ENCODE measurements at regions not wholly inside any gene's neighbourhood (a gene's known extent, or its start where the extent isn't known, plus 50 kb on each side); places are given as distances from the start of the nearest gene placed in this dataset.

DNA sequence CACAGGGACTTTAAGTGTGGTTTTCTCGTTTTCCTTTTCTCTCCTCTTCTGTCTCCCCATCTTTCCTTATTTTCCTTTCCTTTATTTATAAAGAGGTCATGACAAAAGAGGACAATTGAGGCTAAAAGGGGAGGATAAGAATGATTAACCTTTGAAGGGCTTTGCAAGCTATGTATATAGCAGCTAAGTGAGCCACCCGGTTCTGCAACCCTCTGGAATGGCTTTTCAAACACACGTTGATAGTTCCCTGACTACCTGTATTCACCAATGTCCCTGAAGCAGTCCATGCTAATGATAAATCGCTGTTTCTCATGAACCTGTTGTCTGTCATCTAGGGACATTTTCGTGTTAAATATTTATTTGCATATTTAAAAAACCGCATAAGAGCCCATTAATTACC lies 124.4 kb upstream of the RALGAPA2 start (continued):
- TF ChIP-seq, protein P1, sequence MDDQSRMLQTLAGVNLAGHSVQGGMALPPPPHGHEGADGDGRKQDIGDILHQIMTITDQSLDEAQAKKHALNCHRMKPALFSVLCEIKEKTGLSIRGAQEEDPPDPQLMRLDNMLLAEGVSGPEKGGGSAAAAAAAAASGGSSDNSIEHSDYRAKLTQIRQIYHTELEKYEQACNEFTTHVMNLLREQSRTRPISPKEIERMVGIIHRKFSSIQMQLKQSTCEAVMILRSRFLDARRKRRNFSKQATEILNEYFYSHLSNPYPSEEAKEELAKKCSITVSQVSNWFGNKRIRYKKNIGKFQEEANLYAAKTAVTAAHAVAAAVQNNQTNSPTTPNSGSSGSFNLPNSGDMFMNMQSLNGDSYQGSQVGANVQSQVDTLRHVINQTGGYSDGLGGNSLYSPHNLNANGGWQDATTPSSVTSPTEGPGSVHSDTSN (CRISPR knock-in tag; IDR thresholded peaks at IDR 0.05; ENCODE audit: borderline replicate concordance) = no peak
- TF ChIP-seq, protein P2, sequence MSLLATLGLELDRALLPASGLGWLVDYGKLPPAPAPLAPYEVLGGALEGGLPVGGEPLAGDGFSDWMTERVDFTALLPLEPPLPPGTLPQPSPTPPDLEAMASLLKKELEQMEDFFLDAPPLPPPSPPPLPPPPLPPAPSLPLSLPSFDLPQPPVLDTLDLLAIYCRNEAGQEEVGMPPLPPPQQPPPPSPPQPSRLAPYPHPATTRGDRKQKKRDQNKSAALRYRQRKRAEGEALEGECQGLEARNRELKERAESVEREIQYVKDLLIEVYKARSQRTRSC (CRISPR knock-in tag; IDR thresholded peaks at IDR 0.05; ENCODE audit: low read depth) = no peak
- no peak for TF ChIP-seq TRIM22 (IDR thresholded peaks at IDR 0.05)
- TF ChIP-seq TCF7L2 (IDR thresholded peaks at IDR 0.05; ENCODE audit: low read depth, low read length) = no peak
- no peak for TF ChIP-seq CREB1 (IDR thresholded peaks at IDR 0.05)
- TF ChIP-seq CREB1 (CRISPR knock-in tag; IDR thresholded peaks at IDR 0.05) = no peak
- no peak for TF ChIP-seq NR1H2 (CRISPR knock-in tag; IDR thresholded peaks at IDR 0.05; ENCODE audit: borderline replicate concordance, low read depth)
- no peak for TF ChIP-seq FOXA3 (CRISPR knock-in tag; IDR thresholded peaks at IDR 0.05)
- no peak for TF ChIP-seq YEATS2 (CRISPR knock-in tag; IDR thresholded peaks at IDR 0.05; ENCODE audit: borderline replicate concordance)

GRCh38 chr20:20835897-20836296 lies 123.5 kb upstream of the RALGAPA2 start:
- Histone ChIP-seq H3K4me2 (ENCODE audit: low read depth, low read length) (no peak overlapping the region), H3K4me1 (ENCODE audit: insufficient read depth, low read length) (peaks cover 7% of the 10 kb centered on the region), H3K4me3 (replicated peaks in 1 of 3; ENCODE audit: insufficient read depth in 1 of 3, low read depth in 2 of 3, low read length in 3 of 3) (no peak overlapping the region), H3K9me3 (ENCODE audit: low read length) (no peaks in the 10 kb centered on the region), H2AFZ (ENCODE audit: low read length) (no peak overlapping the region), H4K20me1 (ENCODE audit: insufficient read depth, low read length) (no peaks in the 10 kb centered on the region), H3K9ac (ENCODE audit: insufficient read depth, low read depth, low read length) (no peak overlapping the region), H3K27ac (ENCODE audit: extremely low read length, insufficient read depth, low read length) (no peak overlapping the region), H3K79me2 (ENCODE audit: insufficient read depth, low read length) (no peaks in the 10 kb centered on the region), H3K36me3 (replicated peaks in 1 of 2; ENCODE audit: control insufficient read depth in 1 of 2, insufficient read depth in 2 of 2, low read length in 2 of 2) (no peaks in the 10 kb centered on the region), H3K27me3 (ENCODE audit: control insufficient read depth in 1 of 2, insufficient read depth in 2 of 2, low read length in 2 of 2) (peaks cover 5 to 17% of the 10 kb centered on the region in 2 experiments; a peak in 4 of 5 replicates)
- POLR2A ChIA-PET = no interaction called here
- ATAC-seq (no peak), DNase-seq (ENCODE audit: low spot score) (no peak), FAIRE-seq (no peak)
- 41% methylated on average over 7 of the region's 7 CpGs for WGBS (ENCODE audit: low lambda C conversion rate)
- BruUV-seq (replicated peaks) = no TSS peak
- intact Hi-C loops (cut with micrococcal nuclease; ENCODE audit: unreplicated experiment) = loop anchor here (2.0 kb wide), 1 partner anchor 737 kb away; no protein-coding TSS in a partner anchor
- CTCF ChIA-PET (ENCODE audit: low intra/inter-chr PET ratio, low total read pairs) = interaction anchor here (3.1 kb wide), 1 partner anchor 670 kb away, joined by 40 read pairs; no protein-coding TSS in a partner anchor
- in situ Hi-C loops (cut with HindIII; ENCODE audit: extremely low pct_ligation_motif_present, low pct_unique_long_range_greater_than_20kb) = loop anchor here (5.0 to 10.0 kb wide), 2 partner anchors 666 to 779 kb away; no protein-coding TSS in a partner anchor
- TF ChIP-seq TMF1 (CRISPR knock-in tag; IDR thresholded peaks at IDR 0.05; ENCODE audit: low read depth) (no peak), ERF (CRISPR knock-in tag; IDR thresholded peaks at IDR 0.05) (no peak), CHCHD3 (CRISPR knock-in tag; IDR thresholded peaks at IDR 0.05) (no peak), SATB2 (CRISPR knock-in tag; IDR thresholded peaks at IDR 0.05) (no peak), HNRNPUL1 (IDR thresholded peaks at IDR 0.05; ENCODE audit: low read depth, low read length) (no peak), HNRNPK (IDR thresholded peaks at IDR 0.05; ENCODE audit: low read depth, low read length, poor library complexity, severe bottlenecking) (no peak)
- TF ChIP-seq, protein P3, sequence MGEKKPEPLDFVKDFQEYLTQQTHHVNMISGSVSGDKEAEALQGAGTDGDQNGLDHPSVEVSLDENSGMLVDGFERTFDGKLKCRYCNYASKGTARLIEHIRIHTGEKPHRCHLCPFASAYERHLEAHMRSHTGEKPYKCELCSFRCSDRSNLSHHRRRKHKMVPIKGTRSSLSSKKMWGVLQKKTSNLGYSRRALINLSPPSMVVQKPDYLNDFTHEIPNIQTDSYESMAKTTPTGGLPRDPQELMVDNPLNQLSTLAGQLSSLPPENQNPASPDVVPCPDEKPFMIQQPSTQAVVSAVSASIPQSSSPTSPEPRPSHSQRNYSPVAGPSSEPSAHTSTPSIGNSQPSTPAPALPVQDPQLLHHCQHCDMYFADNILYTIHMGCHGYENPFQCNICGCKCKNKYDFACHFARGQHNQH (CRISPR knock-in tag; IDR thresholded peaks at IDR 0.05) = no peak
- TF ChIP-seq, protein P4, sequence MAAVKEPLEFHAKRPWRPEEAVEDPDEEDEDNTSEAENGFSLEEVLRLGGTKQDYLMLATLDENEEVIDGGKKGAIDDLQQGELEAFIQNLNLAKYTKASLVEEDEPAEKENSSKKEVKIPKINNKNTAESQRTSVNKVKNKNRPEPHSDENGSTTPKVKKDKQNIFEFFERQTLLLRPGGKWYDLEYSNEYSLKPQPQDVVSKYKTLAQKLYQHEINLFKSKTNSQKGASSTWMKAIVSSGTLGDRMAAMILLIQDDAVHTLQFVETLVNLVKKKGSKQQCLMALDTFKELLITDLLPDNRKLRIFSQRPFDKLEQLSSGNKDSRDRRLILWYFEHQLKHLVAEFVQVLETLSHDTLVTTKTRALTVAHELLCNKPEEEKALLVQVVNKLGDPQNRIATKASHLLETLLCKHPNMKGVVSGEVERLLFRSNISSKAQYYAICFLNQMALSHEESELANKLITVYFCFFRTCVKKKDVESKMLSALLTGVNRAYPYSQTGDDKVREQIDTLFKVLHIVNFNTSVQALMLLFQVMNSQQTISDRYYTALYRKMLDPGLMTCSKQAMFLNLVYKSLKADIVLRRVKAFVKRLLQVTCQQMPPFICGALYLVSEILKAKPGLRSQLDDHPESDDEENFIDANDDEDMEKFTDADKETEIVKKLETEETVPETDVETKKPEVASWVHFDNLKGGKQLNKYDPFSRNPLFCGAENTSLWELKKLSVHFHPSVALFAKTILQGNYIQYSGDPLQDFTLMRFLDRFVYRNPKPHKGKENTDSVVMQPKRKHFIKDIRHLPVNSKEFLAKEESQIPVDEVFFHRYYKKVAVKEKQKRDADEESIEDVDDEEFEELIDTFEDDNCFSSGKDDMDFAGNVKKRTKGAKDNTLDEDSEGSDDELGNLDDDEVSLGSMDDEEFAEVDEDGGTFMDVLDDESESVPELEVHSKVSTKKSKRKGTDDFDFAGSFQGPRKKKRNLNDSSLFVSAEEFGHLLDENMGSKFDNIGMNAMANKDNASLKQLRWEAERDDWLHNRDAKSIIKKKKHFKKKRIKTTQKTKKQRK (IDR thresholded peaks at IDR 0.05; ENCODE audit: low read length) = no peak
